Panc1 (cell line): ENCODE measurements at regions not wholly inside any gene's neighbourhood (a gene's known extent, or its start where the extent isn't known, plus 50 kb on each side); places are given as distances from the start of the nearest gene placed in this dataset.

ENCODE experiments used
- ATAC-seq: fragments of 200-7000 bp; cut with Tn5 transposase; 2 replicates; pipeline ENCODE4 v1.9.1; 2020; ENCODE audit warnings: mild to moderate bottlenecking, moderate library complexity
- BruUV-seq: library from RNA; stranded (reverse); fragments of 400-500 nt; replicated peaks from 2 replicates; lab custom pipeline; 2021; lab: Mats Ljungman, UMichigan
- CTCF ChIA-PET: fragments of 300-600 bp; sonication (Branson Sonifier 250); formaldehyde crosslinking; loops from one replicate; lab custom pipeline; 2022; ENCODE audit warnings: antibody characterized with exemption; lab: Charles Lee
- POLR2A ChIA-PET: fragments of 300-600 bp; sonication (Branson Sonifier 250); formaldehyde crosslinking; loops from one replicate; lab custom pipeline; 2022; ENCODE audit warnings: antibody characterized with exemption; lab: Charles Lee
- DNase-seq: peaks from one replicate; pipeline ENCODE4 v3.0.0-alpha.2; 2010; ENCODE audit warnings: low read depth, low spot score
- H3K27ac ChIP-seq: 2 replicates; pipeline ENCODE4 v1.5.1; 2011; ENCODE audit warnings: mild to moderate bottlenecking, low read length, inconsistent platforms
- H3K27me3 ChIP-seq: fragments of 200-500 bp; sonication (Bioruptor generic); 2 replicates; pipeline ENCODE4 v1.6.0; 2014; ENCODE audit warnings: low read length, inconsistent platforms; ENCODE audit not compliant: control insufficient read depth, insufficient read depth
- H3K36me3 ChIP-seq: fragments of 200-500 bp; sonication (Bioruptor generic); 2 replicates; pipeline ENCODE4 v1.5.1; 2014; ENCODE audit warnings: inconsistent platforms, mild to moderate bottlenecking, low read length, moderate library complexity; ENCODE audit not compliant: control insufficient read depth, insufficient read depth
- H3K4me1 ChIP-seq: 2 replicates; pipeline ENCODE4 v1.5.1; 2011; ENCODE audit warnings: inconsistent platforms, mild to moderate bottlenecking, low read length, moderate library complexity; ENCODE audit not compliant: control insufficient read depth, insufficient read depth
- H3K4me3 ChIP-seq, 2 experiments: 2 replicates each; pipeline ENCODE4 v1.5.1; 2011 to 2012; ENCODE audit warnings: low read depth in 2 of 2, low read length in 2 of 2, mild to moderate bottlenecking in 2 of 2, inconsistent platforms in 1 of 2, moderate library complexity in 1 of 2
- H3K9me3 ChIP-seq: fragments of 200-500 bp; sonication (Bioruptor generic); 2 replicates; pipeline ENCODE4 v1.5.1; 2014; ENCODE audit warnings: low read depth, mild to moderate bottlenecking, inconsistent platforms, low read length, moderate library complexity; ENCODE audit not compliant: control insufficient read depth, insufficient read depth
- POLR2AphosphoS5 ChIP-seq: IDR thresholded peaks from 2 replicates; pipeline ENCODE4 v1.6.1; 2012; ENCODE audit warnings: mild to moderate bottlenecking, low read depth, low read length, moderate library complexity
- SIN3A ChIP-seq: IDR thresholded peaks from 2 replicates; pipeline ENCODE4 v1.6.1; 2012; ENCODE audit warnings: low read depth, mild to moderate bottlenecking, low read length, moderate library complexity, borderline replicate concordance; ENCODE audit not compliant: insufficient read depth
- TCF7L2 ChIP-seq: IDR thresholded peaks from 2 replicates; pipeline ENCODE4 v1.6.1; 2011; ENCODE audit warnings: mild to moderate bottlenecking, low read depth, low read length, inconsistent platforms
- in situ Hi-C: cut with HindIII; loops from 2 replicates; pipeline ENCODE4 v1.10.0; 2016; ENCODE audit warnings: low sequenced_read_pairs, low pct_unique_long_range_greater_than_20kb
- intact Hi-C: fragments of 100-400 bp; cut with micrococcal nuclease; formaldehyde crosslinking; loops from one replicate; pipeline ENCODE4 v1.10.0; 2022; ENCODE audit not compliant: unreplicated experiment
- TF ChIP-seq, protein P1 (sequence below), 2 experiments: IDR thresholded peaks; 2 replicates each; pipeline ENCODE4 v1.6.1; 2011 to 2012; ENCODE audit warnings: low read depth in 2 of 2, control low read depth in 1 of 2, low read length in 1 of 2, mild to moderate bottlenecking in 1 of 2, moderate library complexity in 1 of 2; ENCODE audit not compliant: insufficient read depth in 1 of 2
- TF ChIP-seq, protein P2 (sequence below): fragments of 450-650 bp; IDR thresholded peaks from 2 replicates; pipeline ENCODE4 v1.5.1; 2017; ENCODE audit warnings: mild to moderate bottlenecking

DNA sequence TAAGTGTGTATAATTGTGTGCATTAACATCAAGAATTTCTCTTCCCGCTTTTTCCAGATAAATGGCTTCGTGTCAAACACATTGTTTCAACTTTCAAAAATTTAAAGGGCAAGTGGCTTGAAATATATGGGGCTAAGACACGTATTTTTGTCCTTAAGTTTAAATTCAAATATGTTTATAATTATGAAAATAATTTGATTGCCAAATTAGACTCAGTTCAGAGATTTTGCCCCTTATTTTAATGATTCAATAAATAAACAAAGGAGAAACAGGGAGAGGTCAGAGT, 1159.2 kb upstream of the MIR17HG start:
- CTCF ChIA-PET, result no interaction called here
- POLR2A ChIA-PET, result no interaction called here
- ATAC-seq (no peak), DNase-seq (no peak)
- H3K4me1 ChIP-seq, result no peaks in the 10 kb centered on the region
- H3K27me3 ChIP-seq, result no peaks in the 10 kb centered on the region
- TF ChIP-seq, protein P1, sequence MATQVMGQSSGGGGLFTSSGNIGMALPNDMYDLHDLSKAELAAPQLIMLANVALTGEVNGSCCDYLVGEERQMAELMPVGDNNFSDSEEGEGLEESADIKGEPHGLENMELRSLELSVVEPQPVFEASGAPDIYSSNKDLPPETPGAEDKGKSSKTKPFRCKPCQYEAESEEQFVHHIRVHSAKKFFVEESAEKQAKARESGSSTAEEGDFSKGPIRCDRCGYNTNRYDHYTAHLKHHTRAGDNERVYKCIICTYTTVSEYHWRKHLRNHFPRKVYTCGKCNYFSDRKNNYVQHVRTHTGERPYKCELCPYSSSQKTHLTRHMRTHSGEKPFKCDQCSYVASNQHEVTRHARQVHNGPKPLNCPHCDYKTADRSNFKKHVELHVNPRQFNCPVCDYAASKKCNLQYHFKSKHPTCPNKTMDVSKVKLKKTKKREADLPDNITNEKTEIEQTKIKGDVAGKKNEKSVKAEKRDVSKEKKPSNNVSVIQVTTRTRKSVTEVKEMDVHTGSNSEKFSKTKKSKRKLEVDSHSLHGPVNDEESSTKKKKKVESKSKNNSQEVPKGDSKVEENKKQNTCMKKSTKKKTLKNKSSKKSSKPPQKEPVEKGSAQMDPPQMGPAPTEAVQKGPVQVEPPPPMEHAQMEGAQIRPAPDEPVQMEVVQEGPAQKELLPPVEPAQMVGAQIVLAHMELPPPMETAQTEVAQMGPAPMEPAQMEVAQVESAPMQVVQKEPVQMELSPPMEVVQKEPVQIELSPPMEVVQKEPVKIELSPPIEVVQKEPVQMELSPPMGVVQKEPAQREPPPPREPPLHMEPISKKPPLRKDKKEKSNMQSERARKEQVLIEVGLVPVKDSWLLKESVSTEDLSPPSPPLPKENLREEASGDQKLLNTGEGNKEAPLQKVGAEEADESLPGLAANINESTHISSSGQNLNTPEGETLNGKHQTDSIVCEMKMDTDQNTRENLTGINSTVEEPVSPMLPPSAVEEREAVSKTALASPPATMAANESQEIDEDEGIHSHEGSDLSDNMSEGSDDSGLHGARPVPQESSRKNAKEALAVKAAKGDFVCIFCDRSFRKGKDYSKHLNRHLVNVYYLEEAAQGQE (IDR thresholded peaks at IDR 0.05; ENCODE audit: insufficient read depth in 1 of 2, low read depth in 2 of 2, low read length in 1 of 2), result no peak
- TF ChIP-seq SIN3A (no peak), POLR2AphosphoS5 (no peak), TCF7L2 (no peak)
- TF ChIP-seq, protein P2, sequence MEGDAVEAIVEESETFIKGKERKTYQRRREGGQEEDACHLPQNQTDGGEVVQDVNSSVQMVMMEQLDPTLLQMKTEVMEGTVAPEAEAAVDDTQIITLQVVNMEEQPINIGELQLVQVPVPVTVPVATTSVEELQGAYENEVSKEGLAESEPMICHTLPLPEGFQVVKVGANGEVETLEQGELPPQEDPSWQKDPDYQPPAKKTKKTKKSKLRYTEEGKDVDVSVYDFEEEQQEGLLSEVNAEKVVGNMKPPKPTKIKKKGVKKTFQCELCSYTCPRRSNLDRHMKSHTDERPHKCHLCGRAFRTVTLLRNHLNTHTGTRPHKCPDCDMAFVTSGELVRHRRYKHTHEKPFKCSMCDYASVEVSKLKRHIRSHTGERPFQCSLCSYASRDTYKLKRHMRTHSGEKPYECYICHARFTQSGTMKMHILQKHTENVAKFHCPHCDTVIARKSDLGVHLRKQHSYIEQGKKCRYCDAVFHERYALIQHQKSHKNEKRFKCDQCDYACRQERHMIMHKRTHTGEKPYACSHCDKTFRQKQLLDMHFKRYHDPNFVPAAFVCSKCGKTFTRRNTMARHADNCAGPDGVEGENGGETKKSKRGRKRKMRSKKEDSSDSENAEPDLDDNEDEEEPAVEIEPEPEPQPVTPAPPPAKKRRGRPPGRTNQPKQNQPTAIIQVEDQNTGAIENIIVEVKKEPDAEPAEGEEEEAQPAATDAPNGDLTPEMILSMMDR, result no peak
- H3K9me3 ChIP-seq, result no peaks in the 10 kb centered on the region
- no peak overlapping the region for H3K27ac ChIP-seq
- in situ Hi-C loops (no loop called here), intact Hi-C loops (no loop called here)
- H3K4me3 ChIP-seq, result no peak overlapping the region
- no peaks in the 10 kb centered on the region for H3K36me3 ChIP-seq
- BruUV-seq, result no TSS peak

DNA sequence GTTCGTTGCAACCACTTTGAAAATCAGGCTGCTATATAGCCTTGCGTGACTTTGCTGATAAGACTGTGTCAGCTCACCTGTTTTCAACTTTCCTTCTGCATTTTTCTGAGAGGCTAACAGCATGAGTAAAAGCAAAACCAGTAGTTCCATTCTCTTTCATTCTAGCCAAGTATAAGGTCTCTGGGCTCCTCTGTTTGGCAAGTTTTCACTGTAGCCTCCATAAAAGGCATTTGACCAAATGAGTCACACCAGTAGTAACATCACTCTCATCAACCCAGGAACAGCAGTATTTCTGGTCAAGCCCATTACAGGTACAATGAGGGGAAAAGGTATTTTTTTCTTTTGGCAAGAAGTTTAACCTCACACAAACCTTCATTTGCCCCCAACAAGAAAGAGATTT, 1149.8 kb upstream of the MIR17HG start:
- no peak overlapping the region for H3K4me3 ChIP-seq
- ATAC-seq, result no peak
- in situ Hi-C loops (no loop called here), intact Hi-C loops (no loop called here)
- DNase-seq, result no peak
- no peaks in the 10 kb centered on the region for H3K27me3 ChIP-seq
- CTCF ChIA-PET, result no interaction called here
- POLR2A ChIA-PET, result no interaction called here
- BruUV-seq, result no TSS peak
- no peaks in the 10 kb centered on the region for H3K4me1 ChIP-seq
- no peaks in the 10 kb centered on the region for H3K36me3 ChIP-seq
- no peaks in the 10 kb centered on the region for H3K9me3 ChIP-seq
- TF ChIP-seq POLR2AphosphoS5 (no peak), TCF7L2 (no peak), SIN3A (no peak)
- TF ChIP-seq, protein P1 (IDR thresholded peaks at IDR 0.05; ENCODE audit: insufficient read depth in 1 of 2, low read depth in 2 of 2, low read length in 1 of 2), result no peak
- TF ChIP-seq, protein P2, result no peak
- H3K27ac ChIP-seq, result no peak overlapping the region
